NCI-H1436 (cell line): ENCODE measurements at regions not wholly inside any gene's neighbourhood (a gene's known extent, or its start where the extent isn't known, plus 50 kb on each side); places are given as distances from the start of the nearest gene placed in this dataset.
"Not testable (repeated sequence)": the region's sequence is repeated elsewhere in the genome, so short reads cannot be mapped to it uniquely, and the experiment has no call there.

Source experiments
- DNase-seq: peaks from one replicate; lab custom pipeline; 2025; lab: John Stamatoyannopoulos, UW

DNA sequence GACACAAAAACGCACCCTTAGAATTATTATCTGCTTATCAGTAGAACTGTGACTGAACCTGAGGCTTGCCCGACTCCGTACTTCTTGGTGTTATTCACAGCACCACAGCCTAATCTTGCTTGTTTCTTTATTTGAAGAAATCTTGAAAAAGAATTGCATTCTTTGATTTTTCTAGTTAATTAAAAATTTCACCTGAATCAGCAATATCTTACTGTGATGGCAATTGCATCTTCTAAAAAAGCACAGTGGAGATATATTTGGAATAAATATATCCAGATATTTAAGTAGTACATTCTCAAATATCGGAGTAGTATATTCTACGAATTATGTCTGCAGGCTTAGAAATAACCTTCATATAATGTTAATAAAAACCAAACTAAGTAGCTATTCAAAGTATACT lies 90.1 kb upstream of the LYSMD4 start:
- no peak for DNase-seq

DNA sequence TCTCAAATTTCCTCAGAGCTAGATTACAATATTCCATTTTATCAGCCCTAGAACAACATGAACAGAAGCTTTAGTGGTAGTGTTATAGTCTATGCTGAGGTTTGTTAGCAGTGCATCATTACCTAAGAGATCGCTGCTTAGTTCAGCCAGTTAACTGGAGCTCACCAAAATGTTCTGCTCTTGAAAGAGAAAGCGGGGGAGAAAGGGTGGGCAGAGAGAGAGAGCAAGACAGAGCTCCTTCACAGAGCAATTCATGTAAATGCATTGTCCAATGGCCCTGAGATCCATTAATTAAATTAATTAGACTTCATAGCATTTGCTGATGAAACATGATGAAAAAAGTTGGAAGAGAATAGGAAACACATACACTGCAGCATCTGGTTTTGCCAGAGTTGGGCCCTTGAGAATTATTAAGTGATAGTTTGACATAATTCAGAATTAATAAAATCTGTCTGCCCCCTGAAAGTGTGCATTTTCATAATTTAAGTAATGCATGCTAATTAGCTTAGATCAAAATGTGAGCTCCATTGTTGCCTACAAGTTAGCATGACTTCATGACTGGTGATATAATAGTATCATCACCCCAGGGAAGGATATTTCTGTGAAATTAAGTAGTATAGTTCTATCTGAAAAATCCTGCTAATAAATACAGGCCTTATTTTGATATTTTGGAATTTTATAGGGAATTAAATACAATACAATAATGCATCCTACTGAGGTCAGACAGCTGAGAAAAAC lies 86.9 kb upstream of the LYSMD4 start:
- no peak for DNase-seq

DNA sequence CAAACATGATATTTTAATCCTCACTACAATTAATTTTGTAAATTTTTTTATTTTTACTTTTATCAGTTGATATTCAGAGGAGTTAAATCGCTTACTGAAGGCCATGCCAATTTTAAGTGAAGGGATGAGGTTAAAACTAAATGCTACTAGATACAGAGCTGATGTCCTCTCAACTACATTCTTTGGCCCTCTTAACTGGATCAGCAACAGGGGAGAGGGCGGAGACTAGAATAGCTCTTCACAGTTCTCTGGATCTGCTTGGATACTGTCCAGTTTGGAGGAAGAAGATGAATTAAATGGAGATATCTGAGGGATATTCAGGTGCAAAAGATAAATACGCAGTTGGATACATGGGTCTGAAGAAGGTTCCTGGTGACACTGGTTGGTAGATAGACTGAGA lies 85.6 kb upstream of the LYSMD4 start:
- no peak for DNase-seq

DNA sequence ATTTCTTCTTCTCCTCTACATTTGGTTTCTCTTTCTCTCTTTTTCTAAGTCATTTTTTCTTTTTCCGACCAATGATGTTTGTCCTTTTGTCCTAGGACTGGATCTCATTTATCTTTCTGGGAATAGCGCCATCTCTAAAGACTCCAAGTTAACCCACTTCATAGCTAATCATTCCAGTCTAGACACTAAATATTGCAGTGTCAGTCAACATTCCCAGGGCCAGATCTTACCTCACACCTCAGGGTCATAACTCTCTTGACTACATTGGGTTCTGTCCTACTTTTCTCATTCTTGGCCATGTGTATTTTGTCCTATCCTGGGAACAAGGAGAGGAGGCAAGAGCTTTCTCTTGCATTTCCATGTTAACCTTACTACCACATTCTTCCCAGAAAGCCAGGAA lies 83.6 kb upstream of the LYSMD4 start:
- not testable (repeated sequence) for DNase-seq

DNA sequence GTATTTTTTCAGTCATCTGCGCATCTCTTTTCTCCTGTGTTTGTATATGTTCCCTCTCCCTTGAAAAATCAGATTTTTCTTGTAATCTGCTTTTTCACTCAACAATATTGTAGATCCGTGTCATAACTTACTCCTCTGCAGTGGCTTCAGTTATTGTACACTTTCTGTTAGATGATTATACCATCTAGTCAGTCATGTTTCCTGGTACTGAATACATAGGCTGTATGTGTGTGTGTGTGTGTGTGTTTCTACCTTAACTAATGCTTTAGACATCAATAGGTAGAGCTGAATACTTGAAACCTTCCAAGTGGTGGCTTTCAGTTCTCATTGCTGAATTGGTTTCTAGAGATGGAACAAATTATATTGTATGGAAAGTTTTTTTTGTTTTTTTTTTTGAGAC lies 77.4 kb upstream of the LYSMD4 start:
- DNase-seq: not testable (repeated sequence)

DNA sequence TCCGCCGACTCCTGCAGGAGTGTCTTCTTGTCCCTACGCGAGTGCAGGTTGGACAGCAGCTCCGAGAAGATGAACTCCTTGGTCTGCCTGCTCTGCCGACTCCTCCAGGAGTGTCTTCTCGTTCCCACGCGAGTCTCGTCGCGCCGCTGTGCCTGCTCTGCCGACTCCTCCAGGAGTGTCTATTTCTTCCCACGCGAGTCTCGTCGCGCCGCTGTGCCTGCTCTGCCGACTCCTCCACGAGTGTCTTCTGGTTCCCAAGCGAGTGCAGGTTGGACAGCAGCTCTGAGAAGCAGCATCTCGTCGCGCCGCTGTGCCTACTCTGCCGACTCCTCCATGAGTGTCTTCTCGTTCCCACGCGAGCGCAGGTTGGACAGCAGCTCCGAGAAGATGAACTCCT lies 66.6 kb upstream of the LYSMD4 start:
- DNase-seq: not testable (repeated sequence)

DNA sequence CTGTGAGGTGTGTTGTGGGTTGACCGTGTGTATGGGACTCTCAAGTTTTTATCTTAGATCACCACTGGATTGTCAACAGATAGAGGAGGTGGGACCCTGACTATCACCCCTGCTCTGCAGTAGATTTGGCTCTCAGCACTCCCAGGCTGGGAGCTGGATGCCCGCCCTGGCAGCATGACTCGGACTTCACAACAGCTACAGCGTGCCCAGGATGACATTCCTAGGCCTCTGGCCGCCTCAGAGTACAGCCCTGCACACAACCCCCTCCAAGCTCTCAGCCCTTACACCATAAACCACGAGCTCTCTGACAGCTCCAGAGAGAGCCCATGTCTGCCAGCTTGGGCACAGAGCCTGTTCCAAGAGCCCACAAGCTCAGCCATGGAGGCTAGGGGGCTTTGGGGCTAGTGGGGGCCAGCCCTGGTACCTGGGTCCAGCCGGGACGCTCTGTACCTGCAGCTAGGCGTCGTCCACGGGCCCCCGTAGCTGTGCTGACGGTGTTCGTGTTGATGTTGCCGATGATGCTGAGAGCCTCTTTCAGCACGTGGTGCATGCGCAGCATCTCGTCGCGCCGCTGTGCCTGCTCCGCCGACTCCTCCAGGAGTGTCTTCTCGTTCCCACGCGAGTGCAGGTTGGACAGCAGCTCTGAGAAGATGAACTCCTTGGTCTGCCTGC lies 66.1 kb upstream of the LYSMD4 start:
- not testable (repeated sequence) for DNase-seq

DNA sequence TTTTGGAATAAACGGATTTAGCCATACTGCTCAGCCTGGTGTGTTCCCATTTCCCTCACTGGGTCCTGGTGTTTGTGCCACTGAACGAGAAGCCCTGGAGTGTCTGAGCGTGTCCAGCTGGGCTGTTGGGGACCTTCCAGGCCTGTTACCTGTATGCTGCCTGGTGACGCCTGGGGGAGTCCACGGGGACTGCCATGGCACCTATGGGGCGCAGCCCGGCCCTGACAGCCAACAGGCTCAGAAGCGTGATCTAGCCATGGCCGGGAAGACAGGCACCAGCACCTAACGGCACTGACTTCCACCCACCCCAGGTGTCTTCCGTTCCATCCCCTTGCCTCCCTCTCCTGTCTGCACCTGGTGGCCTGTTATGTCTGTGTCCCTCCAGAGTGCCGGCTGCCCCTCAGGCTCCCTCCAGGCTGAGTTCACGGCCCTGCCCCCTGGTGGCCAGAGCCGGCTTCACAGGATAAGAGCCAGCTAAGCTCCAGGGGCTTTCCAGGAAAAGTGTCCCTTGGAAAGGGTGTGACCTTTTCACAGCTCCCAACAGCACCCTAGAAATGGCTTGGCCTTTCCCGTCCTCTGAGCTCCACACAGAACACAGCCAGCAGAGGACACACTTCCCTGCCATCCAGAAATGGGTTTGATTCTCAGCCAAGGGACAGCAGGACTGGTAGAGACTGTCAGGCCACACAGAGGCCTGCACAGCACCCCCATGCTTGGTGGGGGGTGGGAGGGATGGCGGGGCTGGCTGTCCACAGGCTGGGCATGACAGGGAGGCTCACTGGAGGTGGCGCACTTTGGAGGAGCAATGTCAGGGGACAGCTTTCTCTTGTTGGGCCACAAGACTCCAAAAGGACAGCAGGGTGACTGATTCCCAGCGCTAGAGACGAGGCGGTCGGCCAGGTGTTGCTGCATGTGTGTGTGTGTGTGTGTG lies 64.0 kb upstream of the LYSMD4 start:
- not testable (repeated sequence) for DNase-seq

DNA sequence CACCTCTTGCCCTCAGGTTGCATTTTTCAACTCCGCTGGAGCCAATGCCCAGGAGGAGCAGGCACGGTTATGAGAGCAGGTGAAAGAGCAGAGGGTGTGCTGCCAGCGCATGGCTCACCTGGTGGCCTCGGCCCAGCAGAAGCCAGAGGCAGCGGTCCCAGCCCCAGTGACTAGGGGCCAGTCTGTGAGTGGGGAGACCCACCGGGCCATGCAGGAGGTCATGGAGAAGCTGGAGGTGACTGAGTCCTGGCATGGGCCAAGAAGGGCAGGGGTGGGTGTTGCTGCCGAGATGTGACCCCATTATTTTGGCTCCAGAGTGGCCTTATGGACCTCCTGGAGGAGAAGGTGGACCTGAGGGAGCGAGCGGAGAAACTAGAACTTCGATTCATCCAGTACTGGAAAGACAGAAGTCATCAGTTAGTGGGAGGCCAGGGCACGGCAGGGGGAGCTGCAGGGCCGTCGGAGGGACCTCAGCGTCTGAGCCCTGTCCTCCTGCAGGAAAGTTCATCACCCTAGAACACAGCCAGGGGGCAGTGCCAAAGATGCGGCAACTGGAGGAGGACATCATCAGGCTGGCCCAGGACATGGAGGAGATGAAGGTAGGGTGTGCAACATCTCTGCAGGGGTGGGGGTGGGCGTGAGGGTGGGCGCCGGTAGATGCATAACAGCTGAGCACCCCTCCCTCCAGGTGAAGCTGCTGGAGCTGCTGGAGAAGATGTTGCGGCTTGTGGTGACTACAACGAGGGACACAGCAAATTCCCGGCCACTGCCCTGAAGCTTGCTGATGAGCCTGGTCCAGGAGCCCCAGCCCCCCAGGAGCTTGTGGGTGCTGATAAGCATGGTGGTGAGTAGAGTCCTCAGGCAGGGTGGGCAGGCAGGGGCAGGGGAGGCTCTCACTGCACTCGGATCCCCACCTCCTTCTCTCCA lies 58.9 kb upstream of the LYSMD4 start:
- not testable (repeated sequence) for DNase-seq

DNA sequence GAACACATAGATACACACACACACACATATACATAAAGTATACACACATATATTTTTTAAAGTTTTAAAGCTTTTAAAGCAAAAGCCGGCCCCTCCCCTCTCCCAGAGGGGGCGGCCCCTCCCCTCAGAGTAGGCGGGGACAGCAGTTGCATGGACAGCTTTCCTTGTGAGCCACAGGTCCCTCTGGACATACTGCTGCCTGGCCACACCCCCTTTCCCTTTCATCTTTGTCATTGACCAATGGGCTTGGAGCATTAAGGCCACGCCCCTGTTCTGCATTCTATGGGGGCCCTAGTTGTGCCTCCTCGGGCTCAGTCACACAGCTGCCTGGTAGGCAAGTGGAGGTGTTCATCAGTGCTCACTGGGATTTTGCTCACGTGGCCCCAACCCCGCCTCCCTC lies 57.5 kb upstream of the LYSMD4 start:
- peak; percentile 3 for DNase-seq

DNA sequence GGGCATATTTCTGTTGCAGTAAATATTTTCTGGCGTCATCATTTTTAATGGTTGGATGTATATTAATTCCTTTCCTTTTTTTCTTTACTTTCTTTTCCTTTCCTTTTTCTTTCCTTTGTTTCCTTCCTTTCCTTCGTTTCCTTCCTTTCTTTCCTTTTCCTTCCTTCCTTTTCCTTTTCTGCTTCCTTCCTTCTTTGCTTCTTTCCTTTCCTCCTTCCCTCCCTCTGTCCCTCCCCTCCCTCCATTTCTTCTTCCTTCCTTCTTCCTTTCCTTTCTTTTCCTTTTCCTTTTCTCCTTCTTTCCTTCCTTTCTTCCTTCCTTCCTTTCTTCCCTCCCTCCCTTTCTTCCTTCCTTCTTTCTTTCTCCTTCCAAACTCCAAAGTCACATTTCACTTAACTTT lies 54.9 kb upstream of the LYSMD4 start:
- DNase-seq: no peak

DNA sequence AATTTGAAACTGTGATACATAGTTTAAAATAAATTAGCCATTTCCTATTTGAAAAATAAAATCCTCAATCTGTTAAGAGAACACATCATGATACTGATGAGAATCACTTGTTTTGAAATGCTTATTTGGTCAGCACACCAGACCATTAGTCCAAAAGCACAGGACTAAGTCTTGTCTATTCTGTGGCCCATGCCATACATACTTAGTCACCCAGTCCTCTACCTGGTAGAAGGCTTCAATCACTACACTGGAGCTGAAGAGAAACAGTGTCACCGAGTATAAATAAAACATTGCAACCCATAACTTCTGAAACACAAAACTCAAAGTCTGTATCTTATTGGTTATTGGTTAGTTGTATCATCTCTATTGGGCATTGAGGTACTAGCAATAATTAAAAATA lies 51.6 kb upstream of the LYSMD4 start:
- DNase-seq: not testable (repeated sequence)

DNA sequence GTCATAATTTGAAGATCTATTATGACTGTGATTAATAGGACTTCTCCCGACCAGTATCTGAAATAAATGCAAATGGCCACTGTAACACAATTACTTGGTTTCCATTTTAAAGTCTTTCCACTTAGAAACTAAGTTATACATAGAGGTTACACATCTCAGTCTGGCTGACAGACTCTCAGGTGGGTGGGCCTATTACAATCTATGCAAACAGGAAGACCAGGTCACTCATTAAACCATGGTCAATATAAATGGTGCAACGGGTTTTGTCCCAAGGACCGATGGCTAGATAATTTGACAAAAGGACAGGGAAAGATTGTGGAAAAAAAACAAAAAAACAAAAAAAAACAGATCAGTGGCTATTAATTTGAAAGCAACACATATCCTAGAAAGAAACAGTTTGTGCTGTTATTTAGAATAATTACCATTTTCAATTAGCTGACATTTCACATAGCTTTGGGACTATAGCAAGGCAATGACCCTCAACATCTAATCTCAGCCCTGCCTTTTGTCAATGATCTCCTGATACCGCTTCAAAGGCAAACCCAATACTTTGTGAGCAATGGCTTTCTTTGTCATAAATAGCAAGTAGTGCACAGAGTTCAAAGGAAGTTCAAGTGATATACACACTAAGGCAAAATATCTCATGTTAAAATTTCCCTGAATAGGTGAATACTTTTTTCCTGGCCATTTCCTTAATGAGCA lies 50.8 kb upstream of the LYSMD4 start:
- DNase-seq: not testable (repeated sequence)
